Stomach (tissue), 8 donors: ENCODE measurements at regions not wholly inside any gene's neighbourhood (a gene's known extent, or its start where the extent isn't known, plus 50 kb on each side); places are given as distances from the start of the nearest gene placed in this dataset.

Experiments
- DNase-seq, 2 donors: peaks; one replicate each; pipeline versions ENCODE4 v3.0.0 to v3.0.0-alpha.2; 2013 to 2019
- H3K27ac ChIP-seq, 5 donors: fragments of 200-600 bp in 4 of 5; sonication (generic) in 4 of 5; one replicate each; pipeline ENCODE4 v1.5.1; 2013 to 2019; ENCODE audit warnings: mild to moderate bottlenecking in 1 of 5, moderate library complexity in 1 of 5
- H3K27me3 ChIP-seq, 3 donors: fragments of 200-600 bp; sonication (generic); one replicate each; pipeline ENCODE4 v1.5.1; 2017 to 2019; ENCODE audit warnings: mixed run types in 1 of 3
- H3K36me3 ChIP-seq, 4 donors: fragments of 200-600 bp; sonication (generic); 1 replicate in 3 of 4; 2 replicates in 1 of 4; pipeline ENCODE4 v1.5.1; 2016 to 2019
- H3K4me1 ChIP-seq, 4 donors: fragments of 200-600 bp; sonication (generic); one replicate each; pipeline ENCODE4 v1.5.1; 2016 to 2019
- H3K4me3 ChIP-seq, 4 donors: fragments of 200-600 bp; sonication (generic) in 3 of 4; one replicate each; pipeline ENCODE4 v1.5.1; 2016 to 2019; ENCODE audit warnings: mild to moderate bottlenecking in 1 of 4
- H3K9me3 ChIP-seq, 4 donors: fragments of 200-600 bp; sonication (generic); one replicate each; pipeline ENCODE4 v1.5.1; 2016 to 2019
- CTCF ChIP-seq, 7 experiments: fragments of 450-650 bp in 4 of 7; fragments of 200-600 bp in 3 of 7; sonication (generic) in 3 of 7; IDR thresholded peaks; one replicate each; pipeline ENCODE4 v1.5.1; 2016 to 2019; ENCODE audit warnings: antibody characterized with exemption in 7 of 7, control low read depth in 2 of 7, mild to moderate bottlenecking in 1 of 7
- EP300 ChIP-seq: sonication (generic); formaldehyde crosslinking; IDR thresholded peaks from one replicate; pipeline ENCODE4 v1.6.1; 2017; ENCODE audit warnings: antibody characterized with exemption
- POLR2A ChIP-seq, 4 donors: fragments of 450-650 bp; IDR thresholded peaks; one replicate each; pipeline ENCODE4 v1.6.1; 2016; ENCODE audit warnings: antibody characterized with exemption in 4 of 4, control low read depth in 2 of 4, mild to moderate bottlenecking in 1 of 4, moderate library complexity in 1 of 4
- POLR2AphosphoS5 ChIP-seq, 3 donors: sonication (generic); formaldehyde crosslinking; IDR thresholded peaks; one replicate each; pipeline ENCODE4 v1.6.1; 2016; ENCODE audit warnings: antibody characterized with exemption in 3 of 3
- WGBS, 5 donors: extraction: QIAGEN DNeasy Blood & Tissue Kit in 3 of 5; methylation state at CpG; one replicate each; pipeline versions ENCODE4 v1.1.5 to v1.1.7; 2013 to 2018; 5-methylcytosine and 5-hydroxymethylcytosine counted together
- intact Hi-C: fragments of 100-400 bp; cut with DNase I; formaldehyde crosslinking; loops from one replicate; pipeline ENCODE4 v1.15.1; 2023; ENCODE audit warnings: low total_unique reads
- donor health status: healthy with polysubstance abuse.
- donor health status: Bipolar disorder and iron deficiency.
- donor health status: healthy.

GRCh38 chr5:53424686-53425615 lies 55.5 kb upstream of the FST start:
- Histone ChIP-seq H3K9me3 (no peaks in the 10 kb centered on the region), H3K27ac (no peak overlapping the region), H3K4me1 (no peaks in the 10 kb centered on the region), H3K4me3 (no peak overlapping the region), H3K27me3 (no peaks in the 10 kb centered on the region), H3K36me3 (no peaks in the 10 kb centered on the region)
- intact Hi-C loops: no loop called here
- TF ChIP-seq POLR2A (IDR thresholded peaks at IDR 0.05) (no peak), EP300 (no peak), CTCF (IDR thresholded peaks at IDR 0.05) (no peak), POLR2AphosphoS5 (IDR thresholded peaks at IDR 0.05) (no peak)
- 55 to 72% (median 61%) methylated on average over 9 of the region's 9 CpGs for WGBS, 5 donors
- no peak for DNase-seq

- H3K27me3 ChIP-seq: no peaks in the 10 kb centered on the region
- no peaks in the 10 kb centered on the region for H3K36me3 ChIP-seq
- 65 to 73% (median 69%) methylated on average over 8 of the region's 8 CpGs for WGBS, 5 donors
- H3K4me3 ChIP-seq: no peak overlapping the region
- TF ChIP-seq POLR2A (IDR thresholded peaks at IDR 0.05): no peak
- no peak for TF ChIP-seq CTCF (IDR thresholded peaks at IDR 0.05)
- no peak for TF ChIP-seq EP300
- TF ChIP-seq POLR2AphosphoS5 (IDR thresholded peaks at IDR 0.05): no peak
- DNase-seq: peak in 1 of 2 donors; percentile 48
- intact Hi-C loops: no loop called here
- no peak overlapping the region for H3K27ac ChIP-seq
- H3K9me3 ChIP-seq: no peaks in the 10 kb centered on the region
- no peaks in the 10 kb centered on the region for H3K4me1 ChIP-seq
Measured at GRCh38 chr5:53425687-53426511, 54.5 kb upstream of the FST start.

- Histone ChIP-seq H3K4me3 (no peak overlapping the region), H3K4me1 (no peaks in the 10 kb centered on the region), H3K27ac (no peak overlapping the region), H3K36me3 (no peaks in the 10 kb centered on the region), H3K9me3 (no peaks in the 10 kb centered on the region), H3K27me3 (no peaks in the 10 kb centered on the region)
- 52 to 68% (median 65%) methylated on average over 2 of the region's 2 CpGs for WGBS, 5 donors
- intact Hi-C loops: no loop called here
- DNase-seq: no peak
- no peak for TF ChIP-seq EP300
- no peak for TF ChIP-seq CTCF (IDR thresholded peaks at IDR 0.05)
- no peak for TF ChIP-seq POLR2A (IDR thresholded peaks at IDR 0.05)
- TF ChIP-seq POLR2AphosphoS5 (IDR thresholded peaks at IDR 0.05): no peak
Measured at GRCh38 chr5:53426512-53426830, 54.0 kb upstream of the FST start.

- H3K27ac ChIP-seq: no peak overlapping the region
- no peak for DNase-seq
- no peak for TF ChIP-seq POLR2AphosphoS5 (IDR thresholded peaks at IDR 0.05)
- TF ChIP-seq EP300: no peak
- no peak for TF ChIP-seq CTCF (IDR thresholded peaks at IDR 0.05)
- no peak for TF ChIP-seq POLR2A (IDR thresholded peaks at IDR 0.05)
- intact Hi-C loops: no loop called here
- no peaks in the 10 kb centered on the region for H3K27me3 ChIP-seq
- no peak overlapping the region for H3K4me3 ChIP-seq
- no peaks in the 10 kb centered on the region for H3K36me3 ChIP-seq
- WGBS, 5 donors: 82 to 90% (median 88%) methylated on average over 2 of the region's 2 CpGs
- no peaks in the 10 kb centered on the region for H3K4me1 ChIP-seq
- no peaks in the 10 kb centered on the region for H3K9me3 ChIP-seq
Measured at GRCh38 chr5:53426878-53427277, 53.6 kb upstream of the FST start.
